Hepatic stellate cell (primary cell): ENCODE measurements at regions not wholly inside any gene's neighbourhood (a gene's known extent, or its start where the extent isn't known, plus 50 kb on each side); places are given as distances from the start of the nearest gene placed in this dataset.

Experiments
- DNase-seq: peaks from one replicate; pipeline ENCODE4 v3.0.0; 2011; ENCODE audit warnings: low spot score

GRCh38 chr1:147463022-147463421 lies 78.3 kb upstream of the BCL9 start:
- DNase-seq, result no peak

DNA sequence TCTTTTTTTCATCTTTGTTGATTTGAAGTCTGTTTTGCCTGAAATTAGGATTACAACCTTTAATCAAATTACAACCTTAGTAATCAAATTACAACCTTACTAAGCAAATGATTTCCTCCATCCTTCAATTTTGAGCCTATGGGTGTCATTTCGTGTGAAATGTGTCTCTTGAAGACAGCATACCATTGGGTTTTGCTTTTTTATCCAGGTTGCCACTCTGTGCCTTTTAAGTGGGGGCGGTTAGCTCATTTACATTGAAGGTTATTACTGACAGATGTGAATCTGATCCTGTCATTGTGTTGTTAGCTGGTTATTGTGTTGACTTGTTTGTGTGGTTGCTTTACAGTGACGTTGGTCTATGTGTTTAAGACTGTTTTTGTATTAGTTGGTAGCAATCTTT lies 74.8 kb upstream of the BCL9 start:
- DNase-seq, result no peak

- DNase-seq, result no peak
Observed at GRCh38 chr1:147470079-147470478, 71.2 kb upstream of the BCL9 start.

- DNase-seq, result no peak
Observed at GRCh38 chr1:147472489-147472888, 68.8 kb upstream of the BCL9 start.

GRCh38 chr1:147472966-147473732 lies 68.2 kb upstream of the BCL9 start:
- DNase-seq, result no peak

DNA sequence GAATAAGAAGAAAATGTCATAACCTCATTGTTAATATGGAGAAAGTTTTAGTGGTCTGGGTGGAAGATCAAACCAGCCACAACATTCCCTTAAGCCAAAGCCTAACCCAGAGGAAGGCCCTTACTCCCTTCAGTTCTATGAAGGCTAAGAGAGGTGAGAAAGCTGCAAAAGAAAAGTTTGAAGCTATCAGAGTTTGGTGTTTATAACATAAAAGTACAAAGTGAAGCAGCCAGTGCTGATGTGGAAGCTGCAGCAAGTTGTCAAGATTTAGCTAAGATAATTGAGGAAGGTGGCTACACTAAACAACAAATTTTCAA lies 67.6 kb upstream of the BCL9 start:
- DNase-seq, result no peak

- DNase-seq, result no peak
Observed at GRCh38 chr1:147475488-147475887, 65.8 kb upstream of the BCL9 start.

DNA sequence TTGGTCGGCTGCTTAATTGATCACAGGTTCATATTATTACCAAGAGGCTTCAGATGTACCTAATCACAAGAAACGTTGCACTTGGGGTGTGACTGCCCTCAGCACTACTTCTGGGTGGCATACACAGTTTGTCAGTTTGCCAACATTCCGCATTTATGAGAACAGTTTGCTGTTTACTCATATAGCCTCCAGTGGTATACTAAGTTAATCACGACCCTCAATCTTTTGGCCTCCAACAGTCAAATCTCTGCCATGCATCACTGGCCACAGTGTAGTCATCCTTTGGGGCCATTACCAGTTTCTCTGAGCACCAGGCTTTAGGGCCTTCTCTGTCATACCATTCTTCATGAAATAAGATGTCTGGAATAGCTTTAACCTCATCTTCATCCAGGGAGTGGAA lies 62.8 kb upstream of the BCL9 start:
- DNase-seq, result no peak

DNA sequence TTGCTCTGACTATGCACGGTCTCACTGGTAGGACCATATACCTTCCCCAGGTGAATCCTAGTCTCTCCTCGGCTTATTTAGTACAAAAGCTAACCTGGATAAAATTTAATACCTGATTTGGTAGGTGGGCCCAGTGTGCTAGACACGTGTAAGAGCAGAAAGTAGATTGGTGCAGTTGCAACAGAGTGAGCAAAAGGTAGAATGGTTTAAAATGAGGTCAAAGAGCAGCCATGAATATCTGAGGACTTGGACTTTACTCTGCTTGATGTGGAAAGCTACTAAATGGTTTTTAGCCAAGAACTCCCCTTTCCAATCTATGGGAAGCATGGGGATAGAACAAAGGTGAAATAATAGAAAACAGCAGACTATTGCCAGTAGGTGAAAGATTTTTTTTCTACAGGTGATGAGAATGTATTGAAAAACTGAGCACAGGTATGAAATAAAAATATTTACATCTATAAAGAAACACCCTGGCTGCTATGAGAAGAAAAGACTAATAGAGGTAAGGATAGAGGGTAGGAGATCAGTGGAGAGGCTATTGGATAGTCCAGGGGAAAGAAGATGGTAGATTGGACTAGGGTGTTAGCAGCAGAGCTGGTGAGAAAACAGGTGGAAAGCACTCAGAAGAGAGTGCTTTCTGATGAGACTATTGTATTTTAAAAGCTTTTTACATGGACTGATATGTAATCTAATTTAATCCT lies 61.3 kb upstream of the BCL9 start:
- DNase-seq, result no peak

- no peak for DNase-seq
Observed at GRCh38 chr1:147480565-147480935, 60.8 kb upstream of the BCL9 start.

- no peak for DNase-seq
Observed at GRCh38 chr1:147486876-147487656, 54.2 kb upstream of the BCL9 start.

GRCh38 chr1:147491098-147491497 lies 50.2 kb upstream of the BCL9 start:
- DNase-seq, result no peak
